ENCODE measurements at regions not wholly inside any gene's neighbourhood (a gene's known extent, or its start where the extent isn't known, plus 50 kb on each side); places are given as distances from the start of the nearest gene placed in this dataset.

GRCh38 chr21:26784974-26785373 is 60.2 kb downstream of the ADAMTS1 start:
- DNase-seq, result no peak

- peak in 1 of 2 donors; percentile 8 for DNase-seq
Observed at GRCh38 chr21:26783466-26784195, 61.6 kb downstream of the ADAMTS1 start.

- DNase-seq, result no peak
Observed at GRCh38 chr21:26782747-26783146, 62.5 kb downstream of the ADAMTS1 start.

GRCh38 chr21:26782331-26782730 is 62.9 kb downstream of the ADAMTS1 start:
- DNase-seq, result no peak

GRCh38 chr21:26781331-26781730 is 63.9 kb downstream of the ADAMTS1 start:
- no peak for DNase-seq

- DNase-seq, result no peak
Observed at GRCh38 chr21:26777166-26777565, 68.0 kb downstream of the ADAMTS1 start.

GRCh38 chr21:26776310-26777021 is 68.7 kb downstream of the ADAMTS1 start:
- no peak for DNase-seq

GRCh38 chr21:26773058-26773457 is 72.2 kb downstream of the ADAMTS1 start:
- DNase-seq, result no peak

GRCh38 chr21:26769613-26770188 is 75.5 kb downstream of the ADAMTS1 start:
- DNase-seq, result peak in 1 of 2 donors; percentile 55

GRCh38 chr21:26766826-26767325 is 78.3 kb downstream of the ADAMTS1 start:
- DNase-seq, result no peak

- no peak for DNase-seq
Observed at GRCh38 chr21:26761174-26761915, 83.9 kb downstream of the ADAMTS1 start.

- DNase-seq, result no peak
Observed at GRCh38 chr21:26759731-26760130, 85.5 kb downstream of the ADAMTS1 start.

- DNase-seq, result no peak
Observed at GRCh38 chr21:26758083-26758880, 86.9 kb downstream of the ADAMTS1 start.

GRCh38 chr21:26756491-26757159 is 88.6 kb downstream of the ADAMTS1 start:
- DNase-seq, result no peak

- no peak for DNase-seq
Observed at GRCh38 chr21:26754853-26755252, 90.4 kb downstream of the ADAMTS1 start.

- no peak for DNase-seq
Observed at GRCh38 chr21:26753822-26754221, 91.4 kb downstream of the ADAMTS1 start.

- no peak for DNase-seq
Observed at GRCh38 chr21:26752849-26753248, 92.4 kb downstream of the ADAMTS1 start.

- DNase-seq, result no peak
Observed at GRCh38 chr21:26751305-26751704, 93.9 kb downstream of the ADAMTS1 start.

GRCh38 chr21:26748066-26748465 is 97.1 kb downstream of the ADAMTS1 start:
- DNase-seq, result no peak

- DNase-seq, result no peak
Observed at GRCh38 chr21:26747216-26747615, 98.0 kb downstream of the ADAMTS1 start.

- peak; percentile 22 to 28 for DNase-seq
Observed at GRCh38 chr21:26743524-26743923, 101.7 kb downstream of the ADAMTS1 start.

- DNase-seq, result no peak
Observed at GRCh38 chr21:26739189-26739588, 106.0 kb downstream of the ADAMTS1 start.
